Stimulated activated effector memory CD8-positive, alpha-beta T cell treated with anti-CD3 and anti-CD28 coated beads, Interleukin-12 subunit alpha, Interleukin-12 subunit beta, amount 100 ng/mL, for 72 hours (primary cell): ENCODE measurements at regions not wholly inside any gene's neighbourhood (a gene's known extent, or its start where the extent isn't known, plus 50 kb on each side); places are given as distances from the start of the nearest gene placed in this dataset.

ENCODE experiments used
- ATAC-seq: fragments of 150-1000 bp; cut with Tn5 transposase; 2 replicates; pipeline ENCODE4 v1.10.0; 2021
- DNase-seq, 2 donors: peaks; one replicate each; pipeline ENCODE4 v3.0.0; 2021 to 2022; ENCODE audit warnings: low spot score in 2 of 2
- H3K27ac Mint-ChIP-seq: one replicate; pipeline ENCODE4 v1.8.0; 2022; ENCODE audit warnings: mild to moderate bottlenecking, mixed read lengths
- H3K36me3 Mint-ChIP-seq: one replicate; pipeline ENCODE4 v1.8.0; 2022; ENCODE audit warnings: mild to moderate bottlenecking, mixed read lengths
- H3K4me1 Mint-ChIP-seq: one replicate; pipeline ENCODE4 v1.8.0; 2022; ENCODE audit warnings: mixed read lengths
- H3K4me3 Mint-ChIP-seq: one replicate; pipeline ENCODE4 v1.8.0; 2022; ENCODE audit warnings: mild to moderate bottlenecking, mixed read lengths
- H3K9me3 Mint-ChIP-seq: one replicate; pipeline ENCODE4 v1.8.0; 2022; ENCODE audit warnings: mixed read lengths

- Mint-ChIP-seq H3K9me3 (peaks cover 16% of the 10 kb centered on the region), H3K36me3 (no peaks in the 10 kb centered on the region), H3K4me1 (no peaks in the 10 kb centered on the region), H3K27ac (no peak overlapping the region), H3K4me3 (no peak overlapping the region)
- DNase-seq (no peak), ATAC-seq (no peak)
Observed at GRCh38 chr16:64892835-64893785, 228.8 kb downstream of the CDH11 start.

GRCh38 chr16:64889446-64889845, 232.4 kb downstream of the CDH11 start:
- DNase-seq, result no peak
- Mint-ChIP-seq H3K4me3 (no peak overlapping the region), H3K36me3 (no peaks in the 10 kb centered on the region), H3K4me1 (no peaks in the 10 kb centered on the region), H3K9me3 (peaks cover 7% of the 10 kb centered on the region), H3K27ac (no peak overlapping the region)
- no peak for ATAC-seq

- no peak overlapping the region for H3K27ac Mint-ChIP-seq
- no peak overlapping the region for H3K4me3 Mint-ChIP-seq
- H3K9me3 Mint-ChIP-seq, result no peaks in the 10 kb centered on the region
- H3K36me3 Mint-ChIP-seq, result no peaks in the 10 kb centered on the region
- H3K4me1 Mint-ChIP-seq, result no peaks in the 10 kb centered on the region
- DNase-seq (no peak), ATAC-seq (no peak)
Observed at GRCh38 chr16:64887651-64888050, 234.2 kb downstream of the CDH11 start.

- Mint-ChIP-seq H3K9me3 (peaks cover 4% of the 10 kb centered on the region), H3K36me3 (no peaks in the 10 kb centered on the region), H3K4me1 (no peaks in the 10 kb centered on the region), H3K4me3 (no peak overlapping the region), H3K27ac (no peak overlapping the region)
- no peak for DNase-seq
- ATAC-seq, result no peak
Observed at GRCh38 chr16:64882078-64882784, 239.6 kb downstream of the CDH11 start.

- ATAC-seq (no peak), DNase-seq (no peak)
- Mint-ChIP-seq H3K4me3 (no peak overlapping the region), H3K9me3 (peaks cover 6% of the 10 kb centered on the region), H3K27ac (no peak overlapping the region), H3K4me1 (no peaks in the 10 kb centered on the region), H3K36me3 (no peaks in the 10 kb centered on the region)
Observed at GRCh38 chr16:64880994-64881393, 240.9 kb downstream of the CDH11 start.

GRCh38 chr16:64880006-64880405, 241.9 kb downstream of the CDH11 start:
- H3K36me3 Mint-ChIP-seq, result no peaks in the 10 kb centered on the region
- peaks cover 10% of the 10 kb centered on the region for H3K9me3 Mint-ChIP-seq
- no peak for DNase-seq
- H3K4me3 Mint-ChIP-seq, result no peak overlapping the region
- no peaks in the 10 kb centered on the region for H3K4me1 Mint-ChIP-seq
- no peak overlapping the region for H3K27ac Mint-ChIP-seq
- no peak for ATAC-seq

- no peak for ATAC-seq
- Mint-ChIP-seq H3K9me3 (peaks cover 15% of the 10 kb centered on the region), H3K4me1 (no peaks in the 10 kb centered on the region), H3K4me3 (no peak overlapping the region), H3K36me3 (no peaks in the 10 kb centered on the region), H3K27ac (no peak overlapping the region)
- DNase-seq, result no peak
Observed at GRCh38 chr16:64878940-64879339, 242.9 kb downstream of the CDH11 start.

- no peak overlapping the region for H3K4me3 Mint-ChIP-seq
- DNase-seq (no peak), ATAC-seq (no peak)
- peaks cover 30% of the 10 kb centered on the region for H3K9me3 Mint-ChIP-seq
- H3K27ac Mint-ChIP-seq, result no peak overlapping the region
- no peaks in the 10 kb centered on the region for H3K4me1 Mint-ChIP-seq
- H3K36me3 Mint-ChIP-seq, result no peaks in the 10 kb centered on the region
Observed at GRCh38 chr16:64872101-64872500, 249.8 kb downstream of the CDH11 start.

GRCh38 chr16:64870859-64871258, 251.0 kb downstream of the CDH11 start:
- no peak overlapping the region for H3K4me3 Mint-ChIP-seq
- H3K36me3 Mint-ChIP-seq, result no peaks in the 10 kb centered on the region
- no peaks in the 10 kb centered on the region for H3K4me1 Mint-ChIP-seq
- ATAC-seq (no peak), DNase-seq (no peak)
- no peak overlapping the region for H3K27ac Mint-ChIP-seq
- peaks cover 28% of the 10 kb centered on the region for H3K9me3 Mint-ChIP-seq

GRCh38 chr16:64869781-64870180, 252.1 kb downstream of the CDH11 start:
- no peak overlapping the region for H3K27ac Mint-ChIP-seq

GRCh38 chr16:64866021-64866420, 255.8 kb downstream of the CDH11 start:
- Mint-ChIP-seq H3K36me3 (no peaks in the 10 kb centered on the region), H3K4me1 (no peaks in the 10 kb centered on the region), H3K4me3 (no peak overlapping the region), H3K9me3 (peaks cover 17% of the 10 kb centered on the region), H3K27ac (no peak overlapping the region)
- ATAC-seq (no peak), DNase-seq (no peak)

More at GRCh38 chr16:64869781-64870180, 252.1 kb downstream of the CDH11 start:
- H3K9me3 Mint-ChIP-seq, result peaks cover 24% of the 10 kb centered on the region
- H3K4me1 Mint-ChIP-seq, result no peaks in the 10 kb centered on the region
- DNase-seq, result no peak
- no peak overlapping the region for H3K4me3 Mint-ChIP-seq
- H3K36me3 Mint-ChIP-seq, result no peaks in the 10 kb centered on the region
- no peak for ATAC-seq

GRCh38 chr16:64865069-64865696, 256.7 kb downstream of the CDH11 start:
- Mint-ChIP-seq H3K36me3 (no peaks in the 10 kb centered on the region), H3K27ac (no peak overlapping the region), H3K4me3 (no peak overlapping the region), H3K4me1 (no peaks in the 10 kb centered on the region), H3K9me3 (peaks cover 20% of the 10 kb centered on the region)
- DNase-seq, result no peak
- ATAC-seq, result no peak

- DNase-seq, result no peak
- ATAC-seq, result no peak
- H3K9me3 Mint-ChIP-seq, result peaks cover 22% of the 10 kb centered on the region
- H3K36me3 Mint-ChIP-seq, result no peaks in the 10 kb centered on the region
- H3K27ac Mint-ChIP-seq, result no peak overlapping the region
- H3K4me1 Mint-ChIP-seq, result no peaks in the 10 kb centered on the region
- no peak overlapping the region for H3K4me3 Mint-ChIP-seq
Observed at GRCh38 chr16:64864232-64864809, 257.5 kb downstream of the CDH11 start.

GRCh38 chr16:64858076-64858475, 263.8 kb downstream of the CDH11 start:
- ATAC-seq (no peak), DNase-seq (no peak)
- no peak overlapping the region for H3K27ac Mint-ChIP-seq
- H3K9me3 Mint-ChIP-seq, result peaks cover 23% of the 10 kb centered on the region
- no peaks in the 10 kb centered on the region for H3K4me1 Mint-ChIP-seq
- H3K4me3 Mint-ChIP-seq, result no peak overlapping the region
- no peaks in the 10 kb centered on the region for H3K36me3 Mint-ChIP-seq

GRCh38 chr16:64857411-64857810, 264.5 kb downstream of the CDH11 start:
- Mint-ChIP-seq H3K4me1 (no peaks in the 10 kb centered on the region), H3K4me3 (no peak overlapping the region), H3K9me3 (peaks cover 23% of the 10 kb centered on the region), H3K27ac (no peak overlapping the region), H3K36me3 (no peaks in the 10 kb centered on the region)
- ATAC-seq (no peak), DNase-seq (no peak)
